M059J (cell line): ENCODE measurements at regions not wholly inside any gene's neighbourhood (a gene's known extent, or its start where the extent isn't known, plus 50 kb on each side); places are given as distances from the start of the nearest gene placed in this dataset.
A peak's percentile ranks its signal among the peaks of the same experiment; 100 is the strongest.
"Not testable (repeated sequence)": the region's sequence is repeated elsewhere in the genome, so short reads cannot be mapped to it uniquely, and the experiment has no call there.

Experiments used
- DNase-seq: peaks from one replicate; pipeline ENCODE4 v3.0.0-alpha.2; 2012; ENCODE audit warnings: low read depth

- DNase-seq: peak; percentile 96
These were observed 95.8 kb downstream of the ATXN3L start for GRCh38 chrX:13223868-13224567.

DNA sequence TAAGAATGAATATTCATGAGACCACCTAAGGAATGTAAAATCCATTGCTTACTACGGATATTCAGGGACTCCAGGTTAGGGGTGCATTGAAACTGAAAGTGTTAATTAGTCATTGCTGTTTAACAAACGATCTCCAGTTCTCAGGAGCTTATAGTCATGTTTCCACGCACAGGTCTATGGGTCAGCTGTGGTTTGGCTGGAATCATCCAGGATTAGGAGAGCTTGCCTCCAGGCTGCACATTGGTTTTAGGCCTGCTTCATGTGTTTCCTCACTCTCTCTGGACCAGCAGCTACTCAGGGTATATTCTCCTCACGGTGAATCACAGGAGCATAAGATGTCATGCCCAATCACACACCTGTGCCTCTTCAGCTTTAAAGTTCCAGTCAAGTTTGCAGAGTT is 98.9 kb downstream of the ATXN3L start:
- DNase-seq: peak; percentile 95

- DNase-seq: no peak
These were observed 99.7 kb downstream of the ATXN3L start for GRCh38 chrX:13219991-13220764.

DNA sequence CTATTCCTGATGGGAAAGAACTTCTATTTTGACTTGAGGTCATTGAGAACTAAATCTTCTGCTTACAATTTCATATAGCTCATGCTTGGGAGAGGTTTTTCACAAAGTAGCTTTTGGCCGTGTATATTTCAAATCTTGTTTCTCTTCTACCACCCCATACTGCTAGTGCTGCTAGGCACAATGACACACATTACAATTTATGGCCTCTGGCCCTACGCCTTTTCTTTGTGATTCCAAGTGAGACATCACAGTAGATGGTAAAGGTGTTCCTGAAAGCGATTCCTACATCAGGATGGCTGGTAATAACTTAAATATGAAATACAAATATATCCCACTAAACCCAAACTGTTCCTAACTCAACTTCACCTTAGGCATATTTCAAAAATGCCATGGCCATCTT is 101.1 kb downstream of the ATXN3L start:
- DNase-seq: no peak

DNA sequence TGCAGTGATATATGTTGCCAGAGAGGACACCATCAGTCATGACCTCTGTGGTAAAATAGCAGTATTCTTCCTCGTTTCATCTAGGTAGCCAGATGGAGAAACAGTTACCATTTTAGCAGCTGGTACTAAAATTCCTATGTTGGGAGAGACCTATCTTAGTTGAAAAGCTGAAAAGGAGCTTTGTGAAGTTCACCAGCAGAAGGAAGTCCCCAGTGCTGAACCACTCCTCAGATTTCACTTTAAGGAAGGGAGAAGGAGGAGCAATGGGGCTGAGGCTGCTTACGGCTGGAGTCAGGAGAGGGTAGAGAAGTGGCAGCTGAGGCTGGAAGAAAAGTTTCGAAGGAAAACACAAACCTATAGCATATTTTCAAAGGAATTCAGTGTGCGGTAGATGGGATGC is 103.7 kb downstream of the ATXN3L start:
- peak; percentile 15 for DNase-seq

- peak; percentile 15 for DNase-seq
These were observed 104.1 kb downstream of the ATXN3L start for GRCh38 chrX:13215729-13216128.

DNA sequence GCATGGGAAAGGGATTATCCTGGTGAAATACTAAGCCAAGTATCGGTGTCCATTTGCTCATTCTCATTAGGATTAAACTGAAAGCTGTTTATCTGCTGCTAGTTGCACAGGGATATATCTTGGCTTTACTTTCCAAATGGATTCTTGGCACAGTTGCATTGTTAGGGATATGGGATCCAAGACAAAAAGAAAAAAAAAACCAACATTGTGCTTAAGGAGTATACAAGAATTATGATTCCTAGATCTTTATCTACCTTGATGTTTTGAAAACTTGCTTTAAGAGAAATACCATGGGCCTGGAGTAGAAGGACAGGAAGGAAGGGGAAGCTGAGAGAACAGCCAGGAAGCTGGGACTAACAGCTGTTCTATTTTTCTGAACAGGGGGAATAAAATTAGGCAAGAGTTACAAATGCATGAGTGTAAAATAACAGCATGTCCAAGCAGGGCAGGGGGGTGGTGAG is 107.6 kb downstream of the ATXN3L start:
- peak; percentile 49 for DNase-seq

DNA sequence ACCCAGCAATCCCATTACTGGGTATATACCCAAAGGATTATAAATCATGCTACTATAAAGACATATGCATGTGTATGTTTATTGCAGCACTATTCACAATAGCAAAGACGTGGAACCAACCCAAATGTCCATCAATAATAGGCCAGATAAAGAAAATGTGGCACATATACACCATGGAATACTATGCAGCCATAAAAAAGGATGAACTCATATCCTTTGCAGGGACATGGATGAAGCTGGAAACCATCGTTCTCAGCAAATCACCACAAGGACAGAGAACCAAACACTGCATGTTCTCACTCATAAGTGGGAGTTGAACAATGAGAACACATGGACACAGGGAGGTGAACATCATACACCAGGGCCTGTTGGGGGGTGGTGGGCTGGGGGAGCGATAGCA is 109.7 kb downstream of the ATXN3L start:
- DNase-seq: not testable (repeated sequence)

DNA sequence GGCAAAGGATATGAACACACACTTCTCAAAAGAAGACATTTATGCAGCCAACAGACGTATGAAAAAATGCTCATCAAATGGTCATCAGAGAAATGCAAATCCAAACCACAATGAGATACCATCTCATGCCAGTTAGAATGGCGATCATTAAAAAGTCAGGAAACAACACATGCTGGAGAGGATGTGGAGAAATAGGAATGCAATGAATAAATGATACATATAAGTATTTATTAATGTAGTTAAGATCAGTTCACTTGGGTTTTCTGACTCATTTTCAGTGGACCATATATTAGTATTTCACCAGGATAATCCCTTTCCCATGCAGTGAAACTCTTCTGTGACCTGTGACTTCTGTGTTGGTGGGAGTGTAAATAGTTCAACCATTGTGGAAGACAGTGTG is 110.1 kb downstream of the ATXN3L start:
- DNase-seq: peak; percentile 77

- peak; percentile 29 for DNase-seq
These were observed 111.4 kb downstream of the ATXN3L start for GRCh38 chrX:13208281-13208935.

- no peak for DNase-seq
These were observed 116.6 kb downstream of the ATXN3L start for GRCh38 chrX:13203271-13203670.

GRCh38 chrX:13201605-13202219 is 118.1 kb downstream of the ATXN3L start:
- DNase-seq: no peak

GRCh38 chrX:13200398-13200797 is 119.5 kb downstream of the ATXN3L start:
- no peak for DNase-seq

DNA sequence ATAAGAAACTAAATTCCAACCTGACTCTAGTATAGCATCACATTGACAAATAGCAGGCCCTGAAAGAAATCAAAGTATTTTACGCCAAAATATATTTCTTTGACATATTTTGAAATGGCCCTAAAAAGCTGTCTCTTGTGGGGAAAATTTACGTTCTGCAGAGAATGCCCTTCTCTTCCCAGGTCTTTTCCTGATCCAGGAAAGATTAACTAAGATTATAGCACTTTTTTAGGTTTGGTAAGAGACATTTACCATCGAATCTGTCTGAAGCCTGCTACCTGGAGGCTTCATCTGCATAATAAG is 121.1 kb downstream of the ATXN3L start:
- DNase-seq: no peak

DNA sequence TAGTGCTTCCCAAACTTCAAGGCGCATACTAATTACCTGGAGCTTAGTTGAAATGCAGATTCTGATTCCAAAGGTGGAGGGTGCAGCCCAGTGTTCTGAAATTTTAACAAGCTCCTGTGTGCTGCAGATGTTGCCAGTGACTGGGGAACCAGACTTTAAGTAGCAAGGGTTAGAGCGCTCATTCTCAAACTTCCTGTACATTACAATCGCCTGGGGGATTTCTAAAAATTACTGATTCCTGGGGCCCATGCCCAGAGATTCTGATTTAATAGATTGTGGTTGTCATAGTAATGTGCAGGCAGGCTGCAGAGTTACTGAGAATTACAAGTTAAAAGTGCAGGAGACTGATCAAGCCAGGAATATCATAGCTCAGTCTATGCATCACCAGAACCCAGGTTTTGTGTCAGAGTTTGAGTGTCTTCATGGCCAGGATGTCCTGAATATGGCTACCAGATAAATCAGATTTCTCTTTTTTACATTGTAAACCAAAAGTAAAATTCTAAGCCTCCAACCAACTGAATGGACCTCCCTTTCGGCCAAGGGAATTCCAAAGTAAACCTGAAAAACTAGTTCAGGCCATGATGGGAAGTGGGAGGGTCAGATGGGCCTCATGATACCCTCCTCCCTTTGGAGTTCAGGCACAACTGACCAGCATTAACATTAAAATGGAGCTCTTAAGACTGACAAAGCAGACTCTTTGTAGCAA is 121.6 kb downstream of the ATXN3L start:
- DNase-seq: peak; percentile 34

GRCh38 chrX:13196782-13197181 is 123.1 kb downstream of the ATXN3L start:
- DNase-seq: no peak

- no peak for DNase-seq
These were observed 124.5 kb downstream of the ATXN3L start for GRCh38 chrX:13195340-13195739.

DNA sequence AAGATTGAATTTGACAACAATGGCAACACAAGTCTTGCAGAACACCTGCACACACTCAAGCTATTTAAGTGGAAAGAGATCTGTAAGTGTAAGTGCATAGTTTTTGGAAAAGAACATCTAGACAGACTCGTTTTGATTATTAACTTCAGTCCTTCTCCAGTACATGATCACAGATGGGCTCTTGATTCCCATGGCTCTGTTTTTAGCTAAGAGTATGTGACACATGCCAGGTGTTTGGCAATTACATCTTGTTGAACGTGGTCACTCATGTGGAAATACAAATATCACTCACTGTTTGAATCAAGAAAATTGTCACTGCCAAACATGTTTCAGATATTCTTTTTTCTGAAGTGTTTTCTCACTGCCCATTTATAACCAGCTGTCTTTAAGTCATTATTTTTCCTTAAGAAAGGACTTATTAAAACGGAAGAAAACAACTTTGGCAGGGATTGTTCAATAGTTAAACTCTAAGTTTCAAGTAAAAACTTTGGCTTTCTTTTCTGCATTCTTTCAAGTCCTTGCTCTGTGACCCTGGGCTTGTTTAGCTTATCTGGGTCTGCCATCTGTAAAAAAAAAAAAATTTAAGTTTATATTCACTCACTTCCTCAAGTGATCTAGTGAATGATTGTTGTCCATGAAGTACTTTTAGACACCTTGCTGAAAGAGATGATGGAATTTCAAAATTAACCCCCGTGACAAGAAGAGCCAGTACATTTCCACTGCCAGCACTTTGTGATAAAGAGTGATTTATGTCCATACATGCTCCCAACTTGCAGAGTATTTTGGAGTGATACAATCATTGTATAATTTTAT is 125.4 kb downstream of the ATXN3L start:
- peak; percentile 43 for DNase-seq

DNA sequence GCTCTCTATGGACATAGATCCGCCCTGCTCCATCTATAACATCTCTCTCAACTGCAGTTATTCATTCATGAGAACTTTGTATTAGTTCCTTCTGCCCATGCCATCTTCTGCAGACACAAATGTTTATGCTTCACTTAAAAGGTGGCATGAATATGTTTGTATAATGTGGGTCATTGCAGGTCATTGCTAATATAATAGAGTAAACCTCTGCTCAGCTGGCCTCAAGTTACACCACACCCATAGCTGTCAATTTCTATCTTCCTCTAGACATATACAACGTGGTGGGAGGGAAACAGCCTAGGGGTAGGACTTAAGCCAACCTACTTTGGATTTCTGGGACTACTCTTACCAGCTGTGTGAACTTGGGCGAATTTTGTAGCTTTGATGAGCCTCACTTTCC is 129.8 kb downstream of the ATXN3L start:
- peak; percentile 58 for DNase-seq

DNA sequence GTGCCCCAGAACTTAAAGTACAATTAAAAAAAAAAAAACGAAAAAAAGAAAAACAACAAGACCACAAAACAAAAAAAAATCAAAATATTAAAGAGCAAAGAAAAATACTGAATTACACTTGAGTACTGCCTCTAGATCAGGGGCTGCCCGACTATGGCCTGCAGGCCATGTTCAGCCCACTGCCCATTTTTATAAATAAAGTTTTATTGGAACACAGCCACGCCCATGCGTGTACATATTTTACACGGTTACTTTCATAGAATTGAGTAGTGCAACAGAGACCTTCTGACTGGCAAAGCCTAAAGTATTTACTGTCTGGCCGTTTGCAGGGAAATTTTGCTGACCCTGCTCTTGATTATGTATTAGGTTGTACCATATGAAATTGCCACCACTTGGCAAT is 130.5 kb downstream of the ATXN3L start:
- no peak for DNase-seq

- no peak for DNase-seq
These were observed 131.0 kb downstream of the ATXN3L start for GRCh38 chrX:13188731-13189309.
